Caco-2 (cell line): ENCODE measurements at regions not wholly inside any gene's neighbourhood (a gene's known extent, or its start where the extent isn't known, plus 50 kb on each side); places are given as distances from the start of the nearest gene placed in this dataset.

Experiments
- BruUV-seq: library from RNA; stranded (reverse); fragments of 400-500 nt; replicated peaks from 2 replicates; lab custom pipeline; 2021; lab: Mats Ljungman, UMichigan
- CTCF ChIA-PET: fragments of 300-600 bp; sonication (Branson Sonifier 250); formaldehyde crosslinking; loops from one replicate; lab custom pipeline; 2022; ENCODE audit warnings: antibody characterized with exemption; lab: Charles Lee
- POLR2A ChIA-PET: fragments of 300-600 bp; sonication (Branson Sonifier 250); formaldehyde crosslinking; loops from one replicate; lab custom pipeline; 2022; ENCODE audit warnings: antibody characterized with exemption; lab: Charles Lee
- DNase-seq, 2 experiments: peaks; one replicate each; pipeline versions ENCODE4 v3.0.0 to v3.0.0-alpha.2; 2020 to 2022
- H3K27me3 ChIP-seq: replicated peaks from 2 replicates; pipeline ENCODE4 v1.6.0; 2011; ENCODE audit warnings: low read length; ENCODE audit not compliant: control insufficient read depth, insufficient read depth
- H3K36me3 ChIP-seq: 2 replicates; pipeline ENCODE4 v1.5.1; 2011; ENCODE audit warnings: low read length; ENCODE audit not compliant: control insufficient read depth, insufficient read depth
- H3K4me1 ChIP-seq: fragments of 250-450 bp; sonication (Bioruptor Pico); 2 replicates; pipeline ENCODE4 v1.5.1; 2020; ENCODE audit warnings: mild to moderate bottlenecking
- H3K4me3 ChIP-seq: 2 replicates; pipeline ENCODE4 v1.5.1; 2011; ENCODE audit warnings: low read depth, mild to moderate bottlenecking, control low read depth, low read length
- H3K9me3 ChIP-seq: fragments of 250-450 bp; sonication (Bioruptor Pico); 2 replicates; pipeline ENCODE4 v1.5.1; 2020; ENCODE audit warnings: mild to moderate bottlenecking, moderate library complexity
- H3K27ac Mint-ChIP-seq: one replicate; pipeline ENCODE4 v1.8.0; 2022; ENCODE audit warnings: mixed read lengths; ENCODE audit not compliant: unreplicated experiment
- H3K27me3 Mint-ChIP-seq: one replicate; pipeline ENCODE4 v1.8.0; 2022; ENCODE audit warnings: mixed read lengths; ENCODE audit not compliant: insufficient read depth, unreplicated experiment
- H3K36me3 Mint-ChIP-seq: one replicate; pipeline ENCODE4 v1.8.0; 2022; ENCODE audit warnings: mild to moderate bottlenecking, mixed read lengths; ENCODE audit not compliant: insufficient read depth, unreplicated experiment
- H3K4me1 Mint-ChIP-seq: one replicate; pipeline ENCODE4 v1.8.0; 2022; ENCODE audit warnings: low read depth, mixed read lengths; ENCODE audit not compliant: unreplicated experiment
- H3K4me3 Mint-ChIP-seq: one replicate; pipeline ENCODE4 v1.8.0; 2022; ENCODE audit warnings: mild to moderate bottlenecking, moderate library complexity, mixed read lengths; ENCODE audit not compliant: unreplicated experiment
- H3K9me3 Mint-ChIP-seq: one replicate; pipeline ENCODE4 v1.8.0; 2022; ENCODE audit warnings: mixed read lengths; ENCODE audit not compliant: unreplicated experiment
- intact Hi-C: fragments of 100-400 bp; cut with micrococcal nuclease; formaldehyde crosslinking; loops from one replicate; pipeline ENCODE4 v1.10.0; 2022; ENCODE audit not compliant: unreplicated experiment
- TF ChIP-seq, protein P1 (sequence below), 2 experiments: fragments of 200-600 bp in 1 of 2; IDR thresholded peaks; 1 replicate in 1 of 2; 2 replicates in 1 of 2; pipeline versions ENCODE4 v1.5.1 to v1.8.0; 2011 to 2022; ENCODE audit warnings: antibody characterized with exemption in 1 of 2, control low read depth in 1 of 2, inconsistent platforms in 1 of 2, low read depth in 1 of 2, low read length in 1 of 2, mild to moderate bottlenecking in 1 of 2, moderate library complexity in 1 of 2; ENCODE audit not compliant: insufficient read depth in 1 of 2, severe bottlenecking in 1 of 2, unreplicated experiment in 1 of 2

DNA sequence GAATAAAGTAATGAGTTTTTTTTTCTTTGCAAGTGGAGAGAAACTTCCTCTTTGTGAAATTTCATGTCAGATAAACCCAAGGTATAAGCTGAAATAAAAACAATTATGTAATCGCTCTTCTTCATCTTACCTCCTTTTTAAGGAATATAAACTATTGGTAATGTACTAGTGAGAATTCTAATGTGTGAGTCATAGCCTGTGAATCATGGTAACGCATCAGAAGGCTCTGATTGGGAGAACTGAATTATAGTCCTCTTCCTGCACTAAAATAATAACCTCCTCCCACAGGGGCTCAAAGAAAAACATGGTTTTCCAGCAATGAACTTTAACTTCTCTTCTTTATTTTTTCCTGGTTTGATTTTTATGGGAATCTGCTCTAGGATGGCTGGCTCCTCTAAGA, 57.1 kb upstream of the COX20 start:
- TF ChIP-seq, protein P1, sequence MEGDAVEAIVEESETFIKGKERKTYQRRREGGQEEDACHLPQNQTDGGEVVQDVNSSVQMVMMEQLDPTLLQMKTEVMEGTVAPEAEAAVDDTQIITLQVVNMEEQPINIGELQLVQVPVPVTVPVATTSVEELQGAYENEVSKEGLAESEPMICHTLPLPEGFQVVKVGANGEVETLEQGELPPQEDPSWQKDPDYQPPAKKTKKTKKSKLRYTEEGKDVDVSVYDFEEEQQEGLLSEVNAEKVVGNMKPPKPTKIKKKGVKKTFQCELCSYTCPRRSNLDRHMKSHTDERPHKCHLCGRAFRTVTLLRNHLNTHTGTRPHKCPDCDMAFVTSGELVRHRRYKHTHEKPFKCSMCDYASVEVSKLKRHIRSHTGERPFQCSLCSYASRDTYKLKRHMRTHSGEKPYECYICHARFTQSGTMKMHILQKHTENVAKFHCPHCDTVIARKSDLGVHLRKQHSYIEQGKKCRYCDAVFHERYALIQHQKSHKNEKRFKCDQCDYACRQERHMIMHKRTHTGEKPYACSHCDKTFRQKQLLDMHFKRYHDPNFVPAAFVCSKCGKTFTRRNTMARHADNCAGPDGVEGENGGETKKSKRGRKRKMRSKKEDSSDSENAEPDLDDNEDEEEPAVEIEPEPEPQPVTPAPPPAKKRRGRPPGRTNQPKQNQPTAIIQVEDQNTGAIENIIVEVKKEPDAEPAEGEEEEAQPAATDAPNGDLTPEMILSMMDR (IDR thresholded peaks at IDR 0.05; ENCODE audit: insufficient read depth in 1 of 2, low read depth in 1 of 2, low read length in 1 of 2, severe bottlenecking in 1 of 2, unreplicated experiment in 1 of 2) = no peak
- Mint-ChIP-seq H3K4me1 (no peaks in the 10 kb centered on the region), H3K36me3 (no peaks in the 10 kb centered on the region), H3K9me3 (no peaks in the 10 kb centered on the region), H3K27ac (no peak overlapping the region), H3K27me3 (no peaks in the 10 kb centered on the region), H3K4me3 (no peak overlapping the region)
- no peak overlapping the region for H3K4me3 ChIP-seq
- CTCF ChIA-PET = no interaction called here
- POLR2A ChIA-PET = no interaction called here
- H3K4me1 ChIP-seq = no peaks in the 10 kb centered on the region
- H3K36me3 ChIP-seq = no peaks in the 10 kb centered on the region
- DNase-seq = no peak
- peaks cover 10% of the 10 kb centered on the region; the same call in 1 of the 2 replicates for H3K9me3 ChIP-seq
- intact Hi-C loops = no loop called here
- no TSS peak for BruUV-seq
- no peaks in the 10 kb centered on the region for H3K27me3 ChIP-seq

DNA sequence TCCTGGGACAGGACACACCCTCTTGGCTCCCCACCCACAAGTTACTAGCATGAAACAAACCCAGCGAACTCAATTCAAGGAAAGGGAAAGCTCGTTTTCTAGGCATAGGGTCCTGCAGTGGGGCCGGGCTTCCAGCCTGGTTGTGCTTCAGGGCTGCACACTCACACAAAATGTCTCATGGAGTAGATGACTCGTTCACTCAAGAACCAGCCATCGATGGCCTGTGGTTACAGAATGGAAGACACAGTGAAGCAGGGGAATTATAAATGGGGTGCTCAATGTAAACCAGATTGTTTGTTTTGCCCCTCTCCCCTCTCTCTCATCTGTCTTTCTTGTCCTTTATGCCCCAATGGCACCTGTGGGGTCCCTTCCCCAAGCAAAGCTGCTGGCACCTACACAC, 56.0 kb upstream of the COX20 start:
- no TSS peak for BruUV-seq
- CTCF ChIA-PET = no interaction called here
- H3K27ac Mint-ChIP-seq = no peak overlapping the region
- DNase-seq = no peak
- no peaks in the 10 kb centered on the region for H3K9me3 Mint-ChIP-seq
- no peaks in the 10 kb centered on the region for H3K36me3 Mint-ChIP-seq
- H3K27me3 Mint-ChIP-seq = no peaks in the 10 kb centered on the region
- POLR2A ChIA-PET = no interaction called here
- Histone ChIP-seq H3K36me3 (no peaks in the 10 kb centered on the region), H3K4me1 (no peaks in the 10 kb centered on the region), H3K27me3 (no peaks in the 10 kb centered on the region), H3K9me3 (peaks cover 6% of the 10 kb centered on the region; the same call in 1 of the 2 replicates), H3K4me3 (no peak overlapping the region)
- TF ChIP-seq, protein P1 (IDR thresholded peaks at IDR 0.05; ENCODE audit: insufficient read depth in 1 of 2, low read depth in 1 of 2, low read length in 1 of 2, severe bottlenecking in 1 of 2, unreplicated experiment in 1 of 2) = no peak
- intact Hi-C loops = no loop called here
- no peak overlapping the region for H3K4me3 Mint-ChIP-seq
- no peaks in the 10 kb centered on the region for H3K4me1 Mint-ChIP-seq

DNA sequence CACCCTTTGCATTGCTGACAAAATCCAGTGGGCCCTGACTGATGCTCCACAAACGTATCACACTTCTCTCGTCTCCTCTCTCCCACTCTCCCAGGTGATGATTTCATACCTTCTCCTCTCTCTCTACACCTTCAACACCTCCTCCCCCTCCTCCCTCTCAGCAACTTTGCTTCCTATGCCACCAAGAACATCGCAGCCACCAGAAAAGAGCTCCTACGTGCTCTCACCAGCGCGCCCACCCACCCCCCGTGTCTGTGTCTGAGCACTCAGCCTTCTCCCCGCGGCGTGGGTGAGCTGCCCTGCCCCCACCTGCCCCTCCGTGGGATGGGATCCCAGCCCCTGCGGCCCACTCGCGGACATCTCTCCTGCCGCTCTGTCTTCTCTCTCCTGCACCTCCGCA, 55.1 kb upstream of the COX20 start:
- intact Hi-C loops = no loop called here
- Histone ChIP-seq H3K4me1 (no peaks in the 10 kb centered on the region), H3K27me3 (no peaks in the 10 kb centered on the region), H3K36me3 (no peaks in the 10 kb centered on the region), H3K4me3 (no peak overlapping the region), H3K9me3 (no peaks in the 10 kb centered on the region)
- TF ChIP-seq, protein P1 (IDR thresholded peaks at IDR 0.05; ENCODE audit: insufficient read depth in 1 of 2, low read depth in 1 of 2, low read length in 1 of 2, severe bottlenecking in 1 of 2, unreplicated experiment in 1 of 2) = no peak
- ChIA-PET POLR2A (no interaction called here), CTCF (no interaction called here)
- Mint-ChIP-seq H3K27me3 (no peaks in the 10 kb centered on the region), H3K4me1 (no peaks in the 10 kb centered on the region), H3K36me3 (no peaks in the 10 kb centered on the region), H3K9me3 (no peaks in the 10 kb centered on the region), H3K4me3 (no peak overlapping the region), H3K27ac (no peak overlapping the region)
- no peak for DNase-seq
- no TSS peak for BruUV-seq
